ENCODE measurements at regions not wholly inside any gene's neighbourhood (a gene's known extent, or its start where the extent isn't known, plus 50 kb on each side); places are given as distances from the start of the nearest gene placed in this dataset.

DNA sequence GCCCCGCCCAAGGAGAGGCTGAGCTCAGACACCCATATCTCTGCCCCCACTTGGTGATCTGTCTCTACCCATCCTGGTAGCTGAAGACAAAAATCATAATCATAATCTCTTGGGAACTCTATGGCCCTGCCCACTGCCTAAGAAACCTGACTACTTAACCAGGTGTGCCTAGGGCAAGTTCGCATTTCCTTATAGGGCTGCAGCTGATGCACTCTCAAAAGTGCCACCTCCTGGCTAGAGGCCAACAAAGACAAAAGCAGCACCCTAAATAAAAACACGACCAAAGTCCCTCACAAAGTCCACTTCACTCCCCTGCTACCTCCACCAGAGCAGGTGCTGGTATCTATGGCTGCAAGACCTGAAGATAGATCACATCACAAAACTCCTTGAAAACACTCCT is 250.4 kb upstream of the SLITRK3 start:
- TF ChIP-seq, protein P1, sequence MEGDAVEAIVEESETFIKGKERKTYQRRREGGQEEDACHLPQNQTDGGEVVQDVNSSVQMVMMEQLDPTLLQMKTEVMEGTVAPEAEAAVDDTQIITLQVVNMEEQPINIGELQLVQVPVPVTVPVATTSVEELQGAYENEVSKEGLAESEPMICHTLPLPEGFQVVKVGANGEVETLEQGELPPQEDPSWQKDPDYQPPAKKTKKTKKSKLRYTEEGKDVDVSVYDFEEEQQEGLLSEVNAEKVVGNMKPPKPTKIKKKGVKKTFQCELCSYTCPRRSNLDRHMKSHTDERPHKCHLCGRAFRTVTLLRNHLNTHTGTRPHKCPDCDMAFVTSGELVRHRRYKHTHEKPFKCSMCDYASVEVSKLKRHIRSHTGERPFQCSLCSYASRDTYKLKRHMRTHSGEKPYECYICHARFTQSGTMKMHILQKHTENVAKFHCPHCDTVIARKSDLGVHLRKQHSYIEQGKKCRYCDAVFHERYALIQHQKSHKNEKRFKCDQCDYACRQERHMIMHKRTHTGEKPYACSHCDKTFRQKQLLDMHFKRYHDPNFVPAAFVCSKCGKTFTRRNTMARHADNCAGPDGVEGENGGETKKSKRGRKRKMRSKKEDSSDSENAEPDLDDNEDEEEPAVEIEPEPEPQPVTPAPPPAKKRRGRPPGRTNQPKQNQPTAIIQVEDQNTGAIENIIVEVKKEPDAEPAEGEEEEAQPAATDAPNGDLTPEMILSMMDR (IDR thresholded peaks at IDR 0.05; ENCODE audit: partially characterized antibody, unreplicated experiment) = no peak
- H3K9me3 Mint-ChIP-seq (ENCODE audit: unreplicated experiment) = no peaks in the 10 kb centered on the region
- H3K36me3 Mint-ChIP-seq (ENCODE audit: unreplicated experiment) = no peaks in the 10 kb centered on the region
- H3K4me1 Mint-ChIP-seq (ENCODE audit: low read depth, unreplicated experiment) = no peaks in the 10 kb centered on the region
- no peak overlapping the region for H3K27ac Mint-ChIP-seq (ENCODE audit: unreplicated experiment)
- H3K27me3 Mint-ChIP-seq (ENCODE audit: unreplicated experiment) = peaks cover 1% of the 10 kb centered on the region
- H3K4me3 Mint-ChIP-seq (ENCODE audit: unreplicated experiment) = no peak overlapping the region
- no peak for DNase-seq

DNA sequence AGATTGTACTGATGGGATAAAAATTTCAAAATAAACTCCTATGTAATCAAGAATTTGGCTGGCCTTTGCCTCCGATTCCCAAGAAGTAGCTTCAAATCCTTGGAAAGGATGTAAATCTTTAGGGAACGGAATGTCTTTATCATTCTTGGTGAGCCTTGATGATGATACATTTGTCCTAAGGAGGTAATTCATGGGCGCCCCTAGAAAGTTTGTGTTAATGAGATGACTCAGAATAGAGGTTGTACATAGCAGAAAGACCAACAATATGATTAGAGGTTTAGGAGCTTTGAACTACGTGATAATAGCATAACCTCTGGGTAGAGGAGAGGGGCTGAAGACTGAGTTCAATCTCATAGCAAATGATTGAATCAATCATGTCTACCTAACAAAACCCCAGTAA is 248.6 kb upstream of the SLITRK3 start:
- no peaks in the 10 kb centered on the region for H3K9me3 Mint-ChIP-seq (ENCODE audit: unreplicated experiment)
- no peak for DNase-seq
- no peak overlapping the region for H3K4me3 Mint-ChIP-seq (ENCODE audit: unreplicated experiment)
- H3K27me3 Mint-ChIP-seq (ENCODE audit: unreplicated experiment) = peaks cover 1% of the 10 kb centered on the region
- TF ChIP-seq, protein P1 (IDR thresholded peaks at IDR 0.05; ENCODE audit: partially characterized antibody, unreplicated experiment) = no peak
- H3K27ac Mint-ChIP-seq (ENCODE audit: unreplicated experiment) = no peak overlapping the region
- no peaks in the 10 kb centered on the region for H3K4me1 Mint-ChIP-seq (ENCODE audit: low read depth, unreplicated experiment)
- no peaks in the 10 kb centered on the region for H3K36me3 Mint-ChIP-seq (ENCODE audit: unreplicated experiment)

DNA sequence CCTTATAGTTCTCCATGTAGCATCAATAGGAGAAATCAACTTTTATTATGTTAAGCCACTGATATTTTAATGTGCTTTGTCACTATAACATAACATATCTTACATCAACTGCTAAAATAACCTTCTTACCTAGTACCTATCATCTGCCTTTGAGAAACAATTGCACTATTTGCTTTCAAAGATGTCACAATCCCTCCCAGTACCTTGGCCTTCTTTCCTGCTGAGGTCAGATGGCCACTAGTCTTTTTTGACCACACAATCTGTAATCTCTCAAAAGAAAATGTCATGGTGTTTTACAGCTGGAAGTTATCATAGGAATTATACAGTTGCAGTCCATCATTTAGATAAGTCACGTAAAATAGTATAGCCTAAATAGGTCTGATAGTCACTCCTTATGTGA is 247.5 kb upstream of the SLITRK3 start:
- Mint-ChIP-seq H3K4me3 (ENCODE audit: unreplicated experiment) (no peak overlapping the region), H3K27me3 (ENCODE audit: unreplicated experiment) (peaks cover 1% of the 10 kb centered on the region), H3K9me3 (ENCODE audit: unreplicated experiment) (no peaks in the 10 kb centered on the region), H3K27ac (ENCODE audit: unreplicated experiment) (no peak overlapping the region), H3K4me1 (ENCODE audit: low read depth, unreplicated experiment) (no peaks in the 10 kb centered on the region), H3K36me3 (ENCODE audit: unreplicated experiment) (no peaks in the 10 kb centered on the region)
- DNase-seq = no peak
- TF ChIP-seq, protein P1 (IDR thresholded peaks at IDR 0.05; ENCODE audit: partially characterized antibody, unreplicated experiment) = no peak

DNA sequence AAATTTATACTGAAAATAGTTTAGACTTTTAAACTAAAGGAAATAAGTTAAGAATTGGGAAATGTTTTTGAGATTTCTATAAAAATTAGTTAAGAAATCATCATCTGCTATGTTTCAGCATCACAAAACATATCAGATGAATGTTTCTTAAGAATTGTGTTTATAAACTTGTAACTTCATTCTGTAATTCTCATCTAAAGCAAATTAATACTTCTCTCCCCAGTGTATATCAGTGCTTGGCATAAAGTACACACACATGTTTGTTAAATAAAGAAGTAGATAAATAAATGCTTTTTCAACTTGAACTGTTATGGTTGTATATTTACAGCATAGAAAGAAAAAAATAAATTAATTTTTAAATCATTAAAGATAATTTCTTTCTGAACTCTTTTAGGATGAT is 245.9 kb upstream of the SLITRK3 start:
- Mint-ChIP-seq H3K4me1 (ENCODE audit: low read depth, unreplicated experiment) (no peaks in the 10 kb centered on the region), H3K36me3 (ENCODE audit: unreplicated experiment) (no peaks in the 10 kb centered on the region), H3K27ac (ENCODE audit: unreplicated experiment) (no peak overlapping the region), H3K9me3 (ENCODE audit: unreplicated experiment) (no peaks in the 10 kb centered on the region), H3K4me3 (ENCODE audit: unreplicated experiment) (no peak overlapping the region), H3K27me3 (ENCODE audit: unreplicated experiment) (peaks cover 1% of the 10 kb centered on the region)
- TF ChIP-seq, protein P1 (IDR thresholded peaks at IDR 0.05; ENCODE audit: partially characterized antibody, unreplicated experiment) = no peak
- DNase-seq = no peak

DNA sequence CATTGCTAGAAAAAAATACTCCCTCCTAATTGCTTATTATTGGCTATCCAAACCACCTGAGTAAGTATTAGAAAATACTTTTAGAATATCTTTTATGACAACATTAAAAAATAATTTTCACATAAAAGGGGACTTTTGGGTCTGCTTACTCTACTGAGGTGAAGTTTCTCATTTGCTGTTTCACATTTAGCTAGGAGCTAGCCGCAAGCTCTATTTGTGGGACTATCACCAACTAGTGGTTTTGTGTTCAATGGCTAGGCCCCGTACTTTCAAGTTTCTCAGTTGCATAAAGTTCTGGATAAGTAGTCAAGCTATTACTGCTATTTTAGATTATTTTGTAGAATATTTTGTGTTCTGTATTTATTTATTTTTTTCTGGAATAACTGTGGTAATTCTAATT is 244.2 kb upstream of the SLITRK3 start:
- Mint-ChIP-seq H3K27ac (ENCODE audit: unreplicated experiment) (no peak overlapping the region), H3K27me3 (ENCODE audit: unreplicated experiment) (no peaks in the 10 kb centered on the region), H3K9me3 (ENCODE audit: unreplicated experiment) (no peaks in the 10 kb centered on the region), H3K4me1 (ENCODE audit: low read depth, unreplicated experiment) (no peaks in the 10 kb centered on the region), H3K4me3 (ENCODE audit: unreplicated experiment) (no peak overlapping the region), H3K36me3 (ENCODE audit: unreplicated experiment) (no peaks in the 10 kb centered on the region)
- TF ChIP-seq, protein P1 (IDR thresholded peaks at IDR 0.05; ENCODE audit: partially characterized antibody, unreplicated experiment) = no peak
- DNase-seq = no peak

All from glutamatergic neuron (in vitro differentiated cells).